HepG2 (cell line): ENCODE measurements at regions not wholly inside any gene's neighbourhood (a gene's known extent, or its start where the extent isn't known, plus 50 kb on each side); places are given as distances from the start of the nearest gene placed in this dataset.
A peak's percentile ranks its signal among the peaks of the same experiment; 100 is the strongest.

Experiments
- ATAC-seq: fragments of 200-7000 bp; cut with Tn5 transposase; 3 replicates; pipeline ENCODE4 v1.9.1; 2020; ENCODE audit warnings: mild to moderate bottlenecking, moderate library complexity
- BruUV-seq: library from RNA; stranded (reverse); fragments of 400-500 nt; replicated peaks from 2 replicates; lab custom pipeline; 2021; lab: Mats Ljungman, UMichigan
- CTCF ChIA-PET: fragments of 300-600 bp; formaldehyde crosslinking; extraction: SDS; loops from one replicate; lab custom pipeline; 2021; ENCODE audit warnings: low total read pairs, inconsistent platforms, low intra/inter-chr PET ratio; lab: Yijun Ruan, JAX
- POLR2A ChIA-PET: fragments of 350-600 bp; sonication (Branson Sonifier 250); formaldehyde crosslinking; loops from one replicate; lab custom pipeline; 2020; ENCODE audit warnings: antibody characterized with exemption, inconsistent platforms; lab: Yijun Ruan, JAX
- DNase-seq: peaks from one replicate; pipeline ENCODE4 v3.0.0-alpha.2; 2015; ENCODE audit warnings: low spot score
- FAIRE-seq: peaks from 3 replicates; lab custom pipeline; 2011; peaks lifted over from hg19 to GRCh38; lab: Jason Lieb, UNC
- H2AFZ ChIP-seq: one replicate; pipeline ENCODE4 v1.6.1; 2011; ENCODE audit warnings: low read length, inconsistent platforms
- H3K27ac ChIP-seq: fragments of 300-600 bp; 3 replicates; pipeline ENCODE4 v1.8.0; 2011; ENCODE audit warnings: mixed run types, mild to moderate bottlenecking, mixed read lengths, low read length, inconsistent platforms; ENCODE audit not compliant: insufficient read depth; ENCODE audit errors: extremely low read length
- H3K27me3 ChIP-seq, 2 experiments: fragments of 200-600 bp in 1 of 2; 2 replicates in 1 of 2; 3 replicates in 1 of 2; pipeline versions ENCODE4 v1.6.0 to v1.8.0; 2011; ENCODE audit warnings: low read length in 2 of 2, mild to moderate bottlenecking in 2 of 2, moderate library complexity in 2 of 2, inconsistent platforms in 1 of 2; ENCODE audit not compliant: insufficient read depth in 2 of 2, control insufficient read depth in 1 of 2
- H3K36me3 ChIP-seq, 2 experiments: fragments of 200-600 bp in 1 of 2; replicated peaks in 1 of 2; 2 replicates in 1 of 2; 3 replicates in 1 of 2; pipeline versions ENCODE4 v1.5.1 to v1.8.0; 2011; ENCODE audit warnings: low read length in 2 of 2, inconsistent platforms in 1 of 2; ENCODE audit not compliant: insufficient read depth in 2 of 2, control insufficient read depth in 1 of 2
- H3K4me1 ChIP-seq: 2 replicates; pipeline ENCODE4 v1.5.1; 2012; ENCODE audit warnings: low read length, inconsistent platforms; ENCODE audit not compliant: insufficient read depth
- H3K4me2 ChIP-seq: 2 replicates; pipeline ENCODE4 v1.6.0; 2011; ENCODE audit warnings: low read depth, low read length, inconsistent platforms
- H3K4me3 ChIP-seq, 3 experiments: fragments of 200-600 bp in 1 of 3; sonication (generic), shearing (Covaris generic) in 1 of 3; replicated peaks in 1 of 3; 2 replicates each; pipeline ENCODE4 v1.5.1; 2011 to 2016; ENCODE audit warnings: low read length in 3 of 3, inconsistent platforms in 2 of 3, low read depth in 2 of 3, mild to moderate bottlenecking in 2 of 3, control low read depth in 1 of 3, mixed read lengths in 1 of 3; ENCODE audit not compliant: insufficient read depth in 1 of 3
- H3K79me2 ChIP-seq: one replicate; pipeline ENCODE4 v1.6.1; 2011; ENCODE audit warnings: low read length, inconsistent platforms; ENCODE audit not compliant: insufficient read depth
- H3K9ac ChIP-seq: 2 replicates; pipeline ENCODE4 v1.6.0; 2011; ENCODE audit warnings: mild to moderate bottlenecking, low read depth, low read length, inconsistent platforms; ENCODE audit not compliant: insufficient read depth
- H3K9me3 ChIP-seq: 2 replicates; pipeline ENCODE4 v1.5.1; 2012; ENCODE audit warnings: mild to moderate bottlenecking, low read length
- H4K20me1 ChIP-seq: 2 replicates; pipeline ENCODE4 v1.6.0; 2011; ENCODE audit warnings: inconsistent platforms, mild to moderate bottlenecking, low read length, moderate library complexity; ENCODE audit not compliant: insufficient read depth
- CTCF ChIP-seq: sonication (generic); formaldehyde crosslinking; IDR thresholded peaks from 2 replicates; pipeline ENCODE4 v1.5.0; 2020; ENCODE audit warnings: mild to moderate bottlenecking, missing genetic modification reagents, moderate library complexity
- STAG1 ChIP-seq: sonication (generic); formaldehyde crosslinking; IDR thresholded peaks from 2 replicates; pipeline ENCODE4 v1.4.0; 2020; ENCODE audit warnings: missing genetic modification reagents
- ZNF280D ChIP-seq: sonication (generic); formaldehyde crosslinking; IDR thresholded peaks from 2 replicates; pipeline ENCODE4 v1.5.1; 2020; ENCODE audit warnings: mild to moderate bottlenecking, missing genetic modification reagents
- WGBS: methylation state at CpG from one replicate; pipeline ENCODE4 v1.1.6; 2017; ENCODE audit warnings: low lambda C conversion rate; 5-methylcytosine and 5-hydroxymethylcytosine counted together
- in situ Hi-C: cut with HindIII; loops from 2 replicates; pipeline ENCODE4 v1.10.0; 2017; ENCODE audit warnings: low pct_unique_long_range_greater_than_20kb; ENCODE audit not compliant: extremely low pct_ligation_motif_present
- intact Hi-C: fragments of 100-400 bp; cut with micrococcal nuclease; formaldehyde crosslinking; loops from one replicate; pipeline ENCODE4 v1.10.0; 2022; ENCODE audit not compliant: unreplicated experiment

GRCh38 chr2:82282111-82282882 lies 1977.7 kb upstream of the LRRTM1 start:
- Histone ChIP-seq H4K20me1 (no peaks in the 10 kb centered on the region), H3K4me2 (no peak overlapping the region), H3K79me2 (no peaks in the 10 kb centered on the region), H3K4me1 (no peaks in the 10 kb centered on the region), H2AFZ (no peak overlapping the region), H3K9me3 (peaks cover 23% of the 10 kb centered on the region), H3K36me3 (no peaks in the 10 kb centered on the region), H3K9ac (no peak overlapping the region), H3K4me3 (no peak overlapping the region), H3K27ac (no peak overlapping the region), H3K27me3 (no peaks in the 10 kb centered on the region)
- in situ Hi-C loops (no loop called here), intact Hi-C loops (loop anchor here (2.0 kb wide), 1 partner anchor 15 kb away; no protein-coding TSS in a partner anchor)
- ChIA-PET POLR2A (no interaction called here), CTCF (no interaction called here)
- ATAC-seq (peak; percentile 85), DNase-seq (peak; percentile 4), FAIRE-seq (no peak)
- TF ChIP-seq CTCF (CRISPR knock-in tag): peak; percentile 54
- no peak for TF ChIP-seq ZNF280D (CRISPR knock-in tag)
- TF ChIP-seq STAG1: peak; percentile 45
- 34% methylated on average over 14 of the region's 16 CpGs for WGBS
- no TSS peak for BruUV-seq
